ENCODE measurements at regions not wholly inside any gene's neighbourhood (a gene's known extent, or its start where the extent isn't known, plus 50 kb on each side); places are given as distances from the start of the nearest gene placed in this dataset.

- TF ChIP-seq, protein P1, sequence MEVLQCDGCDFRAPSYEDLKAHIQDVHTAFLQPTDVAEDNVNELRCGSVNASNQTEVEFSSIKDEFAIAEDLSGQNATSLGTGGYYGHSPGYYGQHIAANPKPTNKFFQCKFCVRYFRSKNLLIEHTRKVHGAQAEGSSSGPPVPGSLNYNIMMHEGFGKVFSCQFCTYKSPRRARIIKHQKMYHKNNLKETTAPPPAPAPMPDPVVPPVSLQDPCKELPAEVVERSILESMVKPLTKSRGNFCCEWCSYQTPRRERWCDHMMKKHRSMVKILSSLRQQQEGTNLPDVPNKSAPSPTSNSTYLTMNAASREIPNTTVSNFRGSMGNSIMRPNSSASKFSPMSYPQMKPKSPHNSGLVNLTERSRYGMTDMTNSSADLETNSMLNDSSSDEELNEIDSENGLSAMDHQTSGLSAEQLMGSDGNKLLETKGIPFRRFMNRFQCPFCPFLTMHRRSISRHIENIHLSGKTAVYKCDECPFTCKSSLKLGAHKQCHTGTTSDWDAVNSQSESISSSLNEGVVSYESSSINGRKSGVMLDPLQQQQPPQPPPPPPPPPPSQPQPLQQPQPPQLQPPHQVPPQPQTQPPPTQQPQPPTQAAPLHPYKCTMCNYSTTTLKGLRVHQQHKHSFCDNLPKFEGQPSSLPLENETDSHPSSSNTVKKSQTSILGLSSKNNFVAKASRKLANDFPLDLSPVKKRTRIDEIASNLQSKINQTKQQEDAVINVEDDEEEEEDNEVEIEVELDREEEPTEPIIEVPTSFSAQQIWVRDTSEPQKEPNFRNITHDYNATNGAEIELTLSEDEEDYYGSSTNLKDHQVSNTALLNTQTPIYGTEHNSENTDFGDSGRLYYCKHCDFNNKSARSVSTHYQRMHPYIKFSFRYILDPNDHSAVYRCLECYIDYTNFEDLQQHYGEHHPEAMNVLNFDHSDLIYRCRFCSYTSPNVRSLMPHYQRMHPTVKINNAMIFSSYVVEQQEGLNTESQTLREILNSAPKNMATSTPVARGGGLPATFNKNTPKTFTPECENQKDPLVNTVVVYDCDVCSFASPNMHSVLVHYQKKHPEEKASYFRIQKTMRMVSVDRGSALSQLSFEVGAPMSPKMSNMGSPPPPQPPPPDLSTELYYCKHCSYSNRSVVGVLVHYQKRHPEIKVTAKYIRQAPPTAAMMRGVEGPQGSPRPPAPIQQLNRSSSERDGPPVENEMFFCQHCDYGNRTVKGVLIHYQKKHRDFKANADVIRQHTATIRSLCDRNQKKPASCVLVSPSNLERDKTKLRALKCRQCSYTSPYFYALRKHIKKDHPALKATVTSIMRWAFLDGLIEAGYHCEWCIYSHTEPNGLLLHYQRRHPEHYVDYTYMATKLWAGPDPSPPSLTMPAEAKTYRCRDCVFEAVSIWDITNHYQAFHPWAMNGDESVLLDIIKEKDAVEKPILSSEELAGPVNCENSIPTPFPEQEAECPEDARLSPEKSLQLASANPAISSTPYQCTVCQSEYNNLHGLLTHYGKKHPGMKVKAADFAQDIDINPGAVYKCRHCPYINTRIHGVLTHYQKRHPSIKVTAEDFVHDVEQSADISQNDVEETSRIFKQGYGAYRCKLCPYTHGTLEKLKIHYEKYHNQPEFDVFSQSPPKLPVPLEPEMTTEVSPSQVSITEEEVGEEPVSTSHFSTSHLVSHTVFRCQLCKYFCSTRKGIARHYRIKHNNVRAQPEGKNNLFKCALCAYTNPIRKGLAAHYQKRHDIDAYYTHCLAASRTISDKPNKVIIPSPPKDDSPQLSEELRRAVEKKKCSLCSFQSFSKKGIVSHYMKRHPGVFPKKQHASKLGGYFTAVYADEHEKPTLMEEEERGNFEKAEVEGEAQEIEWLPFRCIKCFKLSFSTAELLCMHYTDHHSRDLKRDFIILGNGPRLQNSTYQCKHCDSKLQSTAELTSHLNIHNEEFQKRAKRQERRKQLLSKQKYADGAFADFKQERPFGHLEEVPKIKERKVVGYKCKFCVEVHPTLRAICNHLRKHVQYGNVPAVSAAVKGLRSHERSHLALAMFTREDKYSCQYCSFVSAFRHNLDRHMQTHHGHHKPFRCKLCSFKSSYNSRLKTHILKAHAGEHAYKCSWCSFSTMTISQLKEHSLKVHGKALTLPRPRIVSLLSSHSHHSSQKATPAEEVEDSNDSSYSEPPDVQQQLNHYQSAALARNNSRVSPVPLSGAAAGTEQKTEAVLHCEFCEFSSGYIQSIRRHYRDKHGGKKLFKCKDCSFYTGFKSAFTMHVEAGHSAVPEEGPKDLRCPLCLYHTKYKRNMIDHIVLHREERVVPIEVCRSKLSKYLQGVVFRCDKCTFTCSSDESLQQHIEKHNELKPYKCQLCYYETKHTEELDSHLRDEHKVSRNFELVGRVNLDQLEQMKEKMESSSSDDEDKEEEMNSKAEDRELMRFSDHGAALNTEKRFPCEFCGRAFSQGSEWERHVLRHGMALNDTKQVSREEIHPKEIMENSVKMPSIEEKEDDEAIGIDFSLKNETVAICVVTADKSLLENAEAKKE (CRISPR knock-in tag; IDR thresholded peaks at IDR 0.05): no peak
- TF ChIP-seq NANOG (IDR thresholded peaks at IDR 0.05; ENCODE audit: borderline replicate concordance): no peak
- TF ChIP-seq EZH2phosphoT487 (IDR thresholded peaks at IDR 0.05; ENCODE audit: unreplicated experiment): no peak
Measured at GRCh38 chr5:93206203-93206602, 374.8 kb downstream of the NR2F1-AS1 start (continued).

GRCh38 chr5:93201061-93201460 lies 380.0 kb downstream of the NR2F1-AS1 start:
- no peaks in the 10 kb centered on the region for H3K79me2 ChIP-seq (replicated peaks; ENCODE audit: insufficient read depth)
- no peak for ATAC-seq
- no peak for TF ChIP-seq ZNF331 (CRISPR knock-in tag; IDR thresholded peaks at IDR 0.05; ENCODE audit: low read depth)
- no peak for TF ChIP-seq JUNB (IDR thresholded peaks at IDR 0.05; ENCODE audit: unreplicated experiment)
- TF ChIP-seq EZH2phosphoT487 (IDR thresholded peaks at IDR 0.05; ENCODE audit: unreplicated experiment): no peak
- TF ChIP-seq, protein P1 (CRISPR knock-in tag; IDR thresholded peaks at IDR 0.05): no peak
- TF ChIP-seq, protein P2, sequence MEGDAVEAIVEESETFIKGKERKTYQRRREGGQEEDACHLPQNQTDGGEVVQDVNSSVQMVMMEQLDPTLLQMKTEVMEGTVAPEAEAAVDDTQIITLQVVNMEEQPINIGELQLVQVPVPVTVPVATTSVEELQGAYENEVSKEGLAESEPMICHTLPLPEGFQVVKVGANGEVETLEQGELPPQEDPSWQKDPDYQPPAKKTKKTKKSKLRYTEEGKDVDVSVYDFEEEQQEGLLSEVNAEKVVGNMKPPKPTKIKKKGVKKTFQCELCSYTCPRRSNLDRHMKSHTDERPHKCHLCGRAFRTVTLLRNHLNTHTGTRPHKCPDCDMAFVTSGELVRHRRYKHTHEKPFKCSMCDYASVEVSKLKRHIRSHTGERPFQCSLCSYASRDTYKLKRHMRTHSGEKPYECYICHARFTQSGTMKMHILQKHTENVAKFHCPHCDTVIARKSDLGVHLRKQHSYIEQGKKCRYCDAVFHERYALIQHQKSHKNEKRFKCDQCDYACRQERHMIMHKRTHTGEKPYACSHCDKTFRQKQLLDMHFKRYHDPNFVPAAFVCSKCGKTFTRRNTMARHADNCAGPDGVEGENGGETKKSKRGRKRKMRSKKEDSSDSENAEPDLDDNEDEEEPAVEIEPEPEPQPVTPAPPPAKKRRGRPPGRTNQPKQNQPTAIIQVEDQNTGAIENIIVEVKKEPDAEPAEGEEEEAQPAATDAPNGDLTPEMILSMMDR (conservative IDR thresholded peaks at IDR 0.05; ENCODE audit: low read depth in 2 of 2): no peak
- no peak for TF ChIP-seq EZH2 (IDR thresholded peaks at IDR 0.05; ENCODE audit: low read depth, unreplicated experiment)
- no peak for TF ChIP-seq POLR2AphosphoS5 (IDR thresholded peaks at IDR 0.05; ENCODE audit: low read depth)

More at GRCh38 chr5:93201061-93201460, 380.0 kb downstream of the NR2F1-AS1 start:
- H3K27ac Mint-ChIP-seq: no peak overlapping the region
- peaks cover 5% of the 10 kb centered on the region for H3K4me1 Mint-ChIP-seq
- H2AFZ ChIP-seq: peak overlapping the region; percentile 35; the same call in 1 of the 2 replicates
- peaks cover 2% of the 10 kb centered on the region for H3K27me3 Mint-ChIP-seq (ENCODE audit: insufficient read depth, low read depth, poor library complexity)
- no peaks in the 10 kb centered on the region for H3K4me1 ChIP-seq (ENCODE audit: insufficient read depth)
- H3F3A ChIP-seq (replicated peaks; ENCODE audit: low read depth): no peaks in the 10 kb centered on the region
- H4K20me1 ChIP-seq (replicated peaks; ENCODE audit: insufficient read depth): no peaks in the 10 kb centered on the region
- no peak overlapping the region for H3K4me2 ChIP-seq
- H3K9me2 ChIP-seq (ENCODE audit: insufficient read depth): no peaks in the 10 kb centered on the region
- H3K9me3 Mint-ChIP-seq: no peaks in the 10 kb centered on the region
- no peak for DNase-seq (ENCODE audit: low spot score)
- no peaks in the 10 kb centered on the region for H3K27me3 ChIP-seq (ENCODE audit: insufficient read depth)
- H3K36me3 Mint-ChIP-seq (ENCODE audit: low read depth): no peaks in the 10 kb centered on the region
- no peak overlapping the region for H3K4me3 ChIP-seq
- no peak overlapping the region for H3K4me3 Mint-ChIP-seq
- no peak overlapping the region for H3K27ac ChIP-seq (ENCODE audit: low read depth)
- no peaks in the 10 kb centered on the region for H3K36me3 ChIP-seq (ENCODE audit: insufficient read depth)

All from GM23338 (cell line).